ENCODE measurements at regions not wholly inside any gene's neighbourhood (a gene's known extent, or its start where the extent isn't known, plus 50 kb on each side); places are given as distances from the start of the nearest gene placed in this dataset.

DNA sequence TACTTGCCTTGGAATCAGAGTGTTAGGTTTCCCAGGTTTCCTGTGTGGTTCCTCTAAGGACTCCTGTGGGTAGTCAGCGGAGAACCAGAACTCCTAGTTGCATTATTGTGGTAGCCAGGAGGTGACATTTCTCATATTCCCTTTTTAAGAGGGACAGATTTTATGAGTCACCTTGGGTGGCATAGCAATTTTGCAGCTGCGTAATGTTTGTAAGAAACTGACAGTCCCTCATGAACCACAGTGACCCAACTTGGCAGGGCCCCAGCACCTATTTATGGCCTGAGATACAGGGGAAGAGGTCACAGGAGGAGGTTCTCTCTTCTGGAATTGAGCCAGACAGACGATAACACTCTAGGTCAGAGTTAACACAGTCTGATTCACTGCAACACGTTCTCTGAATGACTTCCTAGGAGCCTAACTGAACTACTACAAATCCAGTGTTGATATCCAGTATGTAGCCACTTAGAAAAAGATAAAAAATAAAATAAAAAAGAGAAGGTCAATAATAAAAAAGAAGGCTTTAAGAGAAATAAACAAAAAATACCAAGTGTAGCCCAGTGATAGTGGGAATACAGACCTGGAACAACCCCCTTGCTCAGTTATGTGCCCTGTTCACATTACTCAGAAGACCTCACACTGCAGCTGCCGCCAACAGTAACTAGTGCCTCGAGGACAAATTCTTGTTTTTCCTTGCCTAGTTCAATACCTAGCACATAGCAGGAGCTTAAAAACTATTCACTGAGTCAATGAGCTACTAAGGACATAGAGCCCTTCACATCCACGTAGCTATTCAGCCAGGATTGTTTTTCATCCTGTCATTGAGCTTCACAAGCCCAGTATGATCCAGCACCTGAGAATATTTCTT, 50.7 kb upstream of the VLDLR start (continued):
- no peak for TF ChIP-seq ZNF292 (tag by site-specific recombination; IDR thresholded peaks at IDR 0.05; ENCODE audit: borderline replicate concordance, low read depth)
- no peak for TF ChIP-seq ZNF416 (tag by site-specific recombination; IDR thresholded peaks at IDR 0.05)
- TF ChIP-seq GLIS2 (tag by site-specific recombination; IDR thresholded peaks at IDR 0.05) = peak; percentile 59
- no peak for TF ChIP-seq ZNF174 (tag by site-specific recombination; IDR thresholded peaks at IDR 0.05)
- TF ChIP-seq, protein P1, sequence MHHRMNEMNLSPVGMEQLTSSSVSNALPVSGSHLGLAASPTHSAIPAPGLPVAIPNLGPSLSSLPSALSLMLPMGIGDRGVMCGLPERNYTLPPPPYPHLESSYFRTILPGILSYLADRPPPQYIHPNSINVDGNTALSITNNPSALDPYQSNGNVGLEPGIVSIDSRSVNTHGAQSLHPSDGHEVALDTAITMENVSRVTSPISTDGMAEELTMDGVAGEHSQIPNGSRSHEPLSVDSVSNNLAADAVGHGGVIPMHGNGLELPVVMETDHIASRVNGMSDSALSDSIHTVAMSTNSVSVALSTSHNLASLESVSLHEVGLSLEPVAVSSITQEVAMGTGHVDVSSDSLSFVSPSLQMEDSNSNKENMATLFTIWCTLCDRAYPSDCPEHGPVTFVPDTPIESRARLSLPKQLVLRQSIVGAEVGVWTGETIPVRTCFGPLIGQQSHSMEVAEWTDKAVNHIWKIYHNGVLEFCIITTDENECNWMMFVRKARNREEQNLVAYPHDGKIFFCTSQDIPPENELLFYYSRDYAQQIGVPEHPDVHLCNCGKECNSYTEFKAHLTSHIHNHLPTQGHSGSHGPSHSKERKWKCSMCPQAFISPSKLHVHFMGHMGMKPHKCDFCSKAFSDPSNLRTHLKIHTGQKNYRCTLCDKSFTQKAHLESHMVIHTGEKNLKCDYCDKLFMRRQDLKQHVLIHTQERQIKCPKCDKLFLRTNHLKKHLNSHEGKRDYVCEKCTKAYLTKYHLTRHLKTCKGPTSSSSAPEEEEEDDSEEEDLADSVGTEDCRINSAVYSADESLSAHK (tag by site-specific recombination; IDR thresholded peaks at IDR 0.05) = peak; percentile 94
- no peak for TF ChIP-seq ZNF341 (tag by site-specific recombination; IDR thresholded peaks at IDR 0.05; ENCODE audit: low read depth)
- TF ChIP-seq, protein P2, sequence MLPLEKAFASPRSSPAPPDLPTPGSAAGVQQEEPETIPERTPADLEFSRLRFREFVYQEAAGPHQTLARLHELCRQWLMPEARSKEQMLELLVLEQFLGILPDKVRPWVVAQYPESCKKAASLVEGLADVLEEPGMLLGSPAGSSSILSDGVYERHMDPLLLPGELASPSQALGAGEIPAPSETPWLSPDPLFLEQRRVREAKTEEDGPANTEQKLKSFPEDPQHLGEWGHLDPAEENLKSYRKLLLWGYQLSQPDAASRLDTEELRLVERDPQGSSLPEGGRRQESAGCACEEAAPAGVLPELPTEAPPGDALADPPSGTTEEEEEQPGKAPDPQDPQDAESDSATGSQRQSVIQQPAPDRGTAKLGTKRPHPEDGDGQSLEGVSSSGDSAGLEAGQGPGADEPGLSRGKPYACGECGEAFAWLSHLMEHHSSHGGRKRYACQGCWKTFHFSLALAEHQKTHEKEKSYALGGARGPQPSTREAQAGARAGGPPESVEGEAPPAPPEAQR (tag by site-specific recombination; IDR thresholded peaks at IDR 0.05) = no peak
- no peak for TF ChIP-seq ZNF792 (tag by site-specific recombination; IDR thresholded peaks at IDR 0.05)
- no peak for TF ChIP-seq HOXA7 (CRISPR knock-in tag; IDR thresholded peaks at IDR 0.05; ENCODE audit: borderline replicate concordance)
- TF ChIP-seq ZNF473 (tag by site-specific recombination; IDR thresholded peaks at IDR 0.05) = no peak
- TF ChIP-seq ZNF112 (tag by site-specific recombination; IDR thresholded peaks at IDR 0.05) = no peak
- TF ChIP-seq ZNF2 (tag by site-specific recombination; IDR thresholded peaks at IDR 0.05) = 0 out of 2 replicates have a peak, but pooled peaks have one; percentile 19
- TF ChIP-seq, protein P3, sequence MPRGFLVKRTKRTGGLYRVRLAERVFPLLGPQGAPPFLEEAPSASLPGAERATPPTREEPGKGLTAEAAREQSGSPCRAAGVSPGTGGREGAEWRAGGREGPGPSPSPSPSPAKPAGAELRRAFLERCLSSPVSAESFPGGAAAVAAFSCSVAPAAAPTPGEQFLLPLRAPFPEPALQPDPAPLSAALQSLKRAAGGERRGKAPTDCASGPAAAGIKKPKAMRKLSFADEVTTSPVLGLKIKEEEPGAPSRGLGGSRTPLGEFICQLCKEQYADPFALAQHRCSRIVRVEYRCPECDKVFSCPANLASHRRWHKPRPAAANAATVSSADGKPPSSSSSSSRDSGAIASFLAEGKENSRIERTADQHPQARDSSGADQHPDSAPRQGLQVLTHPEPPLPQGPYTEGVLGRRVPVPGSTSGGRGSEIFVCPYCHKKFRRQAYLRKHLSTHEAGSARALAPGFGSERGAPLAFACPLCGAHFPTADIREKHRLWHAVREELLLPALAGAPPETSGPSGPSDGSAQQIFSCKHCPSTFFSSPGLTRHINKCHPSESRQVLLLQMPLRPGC (tag by site-specific recombination; IDR thresholded peaks at IDR 0.05) = peak; percentile 82
- TF ChIP-seq ZSCAN16 (tag by site-specific recombination; IDR thresholded peaks at IDR 0.05) = no peak
- TF ChIP-seq, protein P4, sequence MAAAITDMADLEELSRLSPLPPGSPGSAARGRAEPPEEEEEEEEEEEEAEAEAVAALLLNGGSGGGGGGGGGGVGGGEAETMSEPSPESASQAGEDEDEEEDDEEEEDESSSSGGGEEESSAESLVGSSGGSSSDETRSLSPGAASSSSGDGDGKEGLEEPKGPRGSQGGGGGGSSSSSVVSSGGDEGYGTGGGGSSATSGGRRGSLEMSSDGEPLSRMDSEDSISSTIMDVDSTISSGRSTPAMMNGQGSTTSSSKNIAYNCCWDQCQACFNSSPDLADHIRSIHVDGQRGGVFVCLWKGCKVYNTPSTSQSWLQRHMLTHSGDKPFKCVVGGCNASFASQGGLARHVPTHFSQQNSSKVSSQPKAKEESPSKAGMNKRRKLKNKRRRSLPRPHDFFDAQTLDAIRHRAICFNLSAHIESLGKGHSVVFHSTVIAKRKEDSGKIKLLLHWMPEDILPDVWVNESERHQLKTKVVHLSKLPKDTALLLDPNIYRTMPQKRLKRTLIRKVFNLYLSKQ (tag by site-specific recombination; IDR thresholded peaks at IDR 0.05; ENCODE audit: borderline replicate concordance) = no peak
- TF ChIP-seq, protein P5, sequence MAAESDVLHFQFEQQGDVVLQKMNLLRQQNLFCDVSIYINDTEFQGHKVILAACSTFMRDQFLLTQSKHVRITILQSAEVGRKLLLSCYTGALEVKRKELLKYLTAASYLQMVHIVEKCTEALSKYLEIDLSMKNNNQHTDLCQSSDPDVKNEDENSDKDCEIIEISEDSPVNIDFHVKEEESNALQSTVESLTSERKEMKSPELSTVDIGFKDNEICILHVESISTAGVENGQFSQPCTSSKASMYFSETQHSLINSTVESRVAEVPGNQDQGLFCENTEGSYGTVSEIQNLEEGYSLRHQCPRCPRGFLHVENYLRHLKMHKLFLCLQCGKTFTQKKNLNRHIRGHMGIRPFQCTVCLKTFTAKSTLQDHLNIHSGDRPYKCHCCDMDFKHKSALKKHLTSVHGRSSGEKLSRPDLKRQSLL (tag by site-specific recombination; IDR thresholded peaks at IDR 0.05) = no peak
- no peak for TF ChIP-seq ZFP37 (tag by site-specific recombination; IDR thresholded peaks at IDR 0.05)
- no peak for TF ChIP-seq HOXC10 (CRISPR knock-in tag; IDR thresholded peaks at IDR 0.05)
- TF ChIP-seq ZNF394 (tag by site-specific recombination; IDR thresholded peaks at IDR 0.05; ENCODE audit: borderline replicate concordance) = peak; percentile 67
- no peak for TF ChIP-seq ZNF114 (tag by site-specific recombination; IDR thresholded peaks at IDR 0.05)
- TF ChIP-seq ZNF747 (tag by site-specific recombination; IDR thresholded peaks at IDR 0.05) = no peak
- 0 out of 2 replicates have a peak, but pooled peaks have one; percentile 56 for TF ChIP-seq ZEB2 (tag by site-specific recombination; IDR thresholded peaks at IDR 0.05)
- TF ChIP-seq, protein P6, sequence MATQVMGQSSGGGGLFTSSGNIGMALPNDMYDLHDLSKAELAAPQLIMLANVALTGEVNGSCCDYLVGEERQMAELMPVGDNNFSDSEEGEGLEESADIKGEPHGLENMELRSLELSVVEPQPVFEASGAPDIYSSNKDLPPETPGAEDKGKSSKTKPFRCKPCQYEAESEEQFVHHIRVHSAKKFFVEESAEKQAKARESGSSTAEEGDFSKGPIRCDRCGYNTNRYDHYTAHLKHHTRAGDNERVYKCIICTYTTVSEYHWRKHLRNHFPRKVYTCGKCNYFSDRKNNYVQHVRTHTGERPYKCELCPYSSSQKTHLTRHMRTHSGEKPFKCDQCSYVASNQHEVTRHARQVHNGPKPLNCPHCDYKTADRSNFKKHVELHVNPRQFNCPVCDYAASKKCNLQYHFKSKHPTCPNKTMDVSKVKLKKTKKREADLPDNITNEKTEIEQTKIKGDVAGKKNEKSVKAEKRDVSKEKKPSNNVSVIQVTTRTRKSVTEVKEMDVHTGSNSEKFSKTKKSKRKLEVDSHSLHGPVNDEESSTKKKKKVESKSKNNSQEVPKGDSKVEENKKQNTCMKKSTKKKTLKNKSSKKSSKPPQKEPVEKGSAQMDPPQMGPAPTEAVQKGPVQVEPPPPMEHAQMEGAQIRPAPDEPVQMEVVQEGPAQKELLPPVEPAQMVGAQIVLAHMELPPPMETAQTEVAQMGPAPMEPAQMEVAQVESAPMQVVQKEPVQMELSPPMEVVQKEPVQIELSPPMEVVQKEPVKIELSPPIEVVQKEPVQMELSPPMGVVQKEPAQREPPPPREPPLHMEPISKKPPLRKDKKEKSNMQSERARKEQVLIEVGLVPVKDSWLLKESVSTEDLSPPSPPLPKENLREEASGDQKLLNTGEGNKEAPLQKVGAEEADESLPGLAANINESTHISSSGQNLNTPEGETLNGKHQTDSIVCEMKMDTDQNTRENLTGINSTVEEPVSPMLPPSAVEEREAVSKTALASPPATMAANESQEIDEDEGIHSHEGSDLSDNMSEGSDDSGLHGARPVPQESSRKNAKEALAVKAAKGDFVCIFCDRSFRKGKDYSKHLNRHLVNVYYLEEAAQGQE (tag by site-specific recombination; IDR thresholded peaks at IDR 0.05) = no peak
- no peak for TF ChIP-seq RBAK (tag by site-specific recombination; IDR thresholded peaks at IDR 0.05)
- no peak for TF ChIP-seq ZNF221 (tag by site-specific recombination; IDR thresholded peaks at IDR 0.05; ENCODE audit: borderline replicate concordance)
- TF ChIP-seq ZNF23 (tag by site-specific recombination; IDR thresholded peaks at IDR 0.05; ENCODE audit: borderline replicate concordance) = no peak
- TF ChIP-seq TCF7L2 (IDR thresholded peaks at IDR 0.05; ENCODE audit: borderline replicate concordance, low read depth, low read length) = no peak
- TF ChIP-seq ZNF266 (tag by site-specific recombination; IDR thresholded peaks at IDR 0.05; ENCODE audit: low read depth) = no peak
